WTC11 (cell line): ENCODE measurements at regions not wholly inside any gene's neighbourhood (a gene's known extent, or its start where the extent isn't known, plus 50 kb on each side); places are given as distances from the start of the nearest gene placed in this dataset.

ENCODE experiments used
- ATF3 ChIP-seq: sonication (generic); formaldehyde crosslinking; conservative IDR thresholded peaks from 2 replicates; pipeline ENCODE4 v1.8.1; 2022; ENCODE audit warnings: mild to moderate bottlenecking, missing genetic modification reagents
- CTCF ChIP-seq: fragments of 200-600 bp; IDR thresholded peaks from 2 replicates; pipeline ENCODE4 v1.8.0; 2022; ENCODE audit warnings: antibody characterized with exemption
- IRF2 ChIP-seq: sonication (generic); formaldehyde crosslinking; IDR thresholded peaks from 2 replicates; pipeline ENCODE4 v1.8.0; 2022; ENCODE audit warnings: low read depth, missing genetic modification reagents, borderline replicate concordance
- MAX ChIP-seq: sonication (generic); formaldehyde crosslinking; IDR thresholded peaks from 2 replicates; pipeline ENCODE4 v1.8.0; 2022; ENCODE audit warnings: mild to moderate bottlenecking, missing genetic modification reagents
- SP1 ChIP-seq: sonication (generic); formaldehyde crosslinking; conservative IDR thresholded peaks from 2 replicates; pipeline ENCODE4 v1.8.1; 2022; ENCODE audit warnings: missing genetic modification reagents
- ZBTB43 ChIP-seq: sonication (generic); formaldehyde crosslinking; IDR thresholded peaks from 2 replicates; pipeline ENCODE4 v1.8.1; 2023; ENCODE audit warnings: mild to moderate bottlenecking, missing genetic modification reagents

- no peak for TF ChIP-seq ATF3 (CRISPR knock-in tag)
- TF ChIP-seq MAX, result no peak
- TF ChIP-seq ZBTB43 (CRISPR knock-in tag), result no peak
- TF ChIP-seq CTCF, result no peak
- no peak for TF ChIP-seq SP1 (CRISPR knock-in tag)
- TF ChIP-seq IRF2 (CRISPR knock-in tag), result no peak
Observed at GRCh38 chr6:140824595-140824994, 1308.1 kb upstream of the GJE1 start.
